ENCODE measurements at regions not wholly inside any gene's neighbourhood (a gene's known extent, or its start where the extent isn't known, plus 50 kb on each side); places are given as distances from the start of the nearest gene placed in this dataset.
"Not testable (repeated sequence)": the region's sequence is repeated elsewhere in the genome, so short reads cannot be mapped to it uniquely, and the experiment has no call there.

DNA sequence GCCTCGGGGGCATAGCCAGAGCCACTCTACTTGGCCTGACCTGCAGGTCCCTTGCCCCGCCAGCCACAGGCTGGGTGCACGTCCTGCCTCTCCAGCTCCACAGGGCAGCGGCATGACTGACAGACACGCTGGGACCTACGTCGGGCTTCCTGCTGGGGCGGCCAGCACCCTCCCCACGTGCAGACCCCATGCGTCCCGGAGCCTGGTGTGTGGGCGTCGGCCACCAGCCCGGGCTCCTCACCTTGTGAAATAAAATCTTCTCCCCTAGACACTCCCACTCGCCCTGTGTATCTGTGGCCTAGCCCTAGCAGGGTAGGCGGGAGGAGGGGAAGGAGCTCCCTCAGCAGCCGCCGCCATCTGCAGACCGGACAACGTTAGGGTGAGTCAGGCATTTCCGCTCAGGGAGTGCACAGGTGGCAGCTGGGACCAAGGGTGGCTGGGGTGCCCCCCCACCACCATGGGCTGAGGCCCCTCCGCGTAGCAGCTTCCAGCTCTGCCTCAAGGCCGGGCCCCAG, 119.5 kb downstream of the IGLL1 start:
- DNase-seq (ENCODE audit: low read depth): not testable (repeated sequence)

DNA sequence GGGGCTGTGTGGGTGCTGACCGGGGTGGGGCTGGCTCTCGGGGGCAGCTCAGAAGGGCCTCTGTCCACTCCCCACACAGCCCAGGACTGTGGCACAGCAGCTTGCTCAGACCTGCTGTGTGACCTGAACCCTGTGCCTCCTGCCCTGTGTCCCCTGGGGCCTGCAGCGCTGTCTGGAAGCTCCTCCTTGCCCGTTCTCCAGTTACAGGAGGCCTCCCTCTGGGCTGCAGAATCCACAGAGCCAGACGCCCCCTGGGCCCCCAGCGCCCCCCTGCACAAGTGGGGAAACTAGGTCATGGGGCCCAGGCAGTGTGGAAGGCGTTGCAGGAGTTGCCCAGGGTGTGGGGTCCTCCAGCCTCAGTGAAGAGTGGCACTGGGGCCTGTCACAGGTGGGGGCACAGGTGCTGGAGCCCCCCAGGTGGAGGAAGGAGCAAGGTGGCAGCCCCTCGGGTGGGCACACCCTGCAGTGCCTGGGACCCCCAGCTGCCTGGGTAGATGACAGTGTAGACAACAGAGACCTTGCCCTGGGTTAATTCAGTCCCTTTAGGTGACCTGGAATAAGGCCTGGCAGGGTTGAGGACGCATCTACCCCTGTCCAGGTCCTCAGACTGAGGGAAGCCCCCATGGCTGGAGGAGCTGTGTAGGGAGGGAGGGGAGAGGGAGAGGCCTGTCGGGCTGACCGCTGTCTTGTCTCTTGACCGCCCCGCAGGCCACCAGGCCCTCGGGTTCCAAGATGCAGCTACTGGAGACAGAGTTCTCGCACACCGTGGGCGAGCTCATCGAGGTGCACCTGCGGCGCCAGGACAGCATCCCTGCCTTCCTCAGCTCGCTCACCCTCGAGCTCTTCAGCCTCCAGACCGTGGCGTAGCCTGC, 120.2 kb downstream of the IGLL1 start:
- DNase-seq (ENCODE audit: low read depth): not testable (repeated sequence)

DNA sequence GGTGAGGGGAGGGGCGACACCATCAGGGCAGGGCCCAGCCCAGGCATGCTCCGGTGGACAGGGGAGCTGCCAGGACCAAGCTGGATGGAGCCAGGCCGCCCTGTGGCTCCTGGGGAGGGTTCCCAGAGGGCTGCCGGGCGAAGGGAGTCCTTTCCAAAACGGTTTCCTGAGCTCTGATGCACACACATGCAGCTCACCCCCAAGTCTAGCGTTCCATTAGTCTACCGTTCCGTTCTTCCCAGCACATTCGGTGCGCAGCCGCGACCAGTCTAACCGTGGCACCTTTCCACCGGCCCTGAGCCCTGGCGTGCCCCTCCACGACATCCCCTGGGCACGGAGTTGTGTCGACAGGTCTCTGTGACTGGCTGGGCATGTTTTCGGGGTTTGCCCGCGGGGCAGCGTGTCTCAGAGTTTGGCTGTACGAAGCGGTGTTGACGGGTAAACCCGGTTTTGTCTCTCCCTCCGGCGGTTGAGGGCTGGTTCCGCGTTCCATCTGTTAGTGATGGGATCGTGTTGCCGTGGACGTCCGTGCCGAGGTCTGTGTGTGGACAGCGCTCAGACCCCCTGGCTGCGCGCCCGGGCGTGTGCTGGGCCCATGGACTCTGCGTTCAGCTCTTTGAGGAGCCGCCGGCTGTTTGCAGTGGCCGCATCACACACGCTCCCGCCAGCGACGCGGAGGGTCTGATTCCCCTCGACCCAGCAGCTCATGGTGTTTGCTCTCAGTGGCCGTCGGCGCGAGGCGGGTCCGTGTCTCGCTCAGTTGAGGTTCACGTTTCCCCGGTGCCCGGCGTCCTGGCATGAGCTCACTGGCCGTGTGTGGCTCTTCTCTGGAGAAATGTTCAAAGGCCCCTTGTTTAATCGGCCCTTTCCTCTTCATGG, 121.2 kb downstream of the IGLL1 start:
- DNase-seq (ENCODE audit: low read depth): no peak

DNA sequence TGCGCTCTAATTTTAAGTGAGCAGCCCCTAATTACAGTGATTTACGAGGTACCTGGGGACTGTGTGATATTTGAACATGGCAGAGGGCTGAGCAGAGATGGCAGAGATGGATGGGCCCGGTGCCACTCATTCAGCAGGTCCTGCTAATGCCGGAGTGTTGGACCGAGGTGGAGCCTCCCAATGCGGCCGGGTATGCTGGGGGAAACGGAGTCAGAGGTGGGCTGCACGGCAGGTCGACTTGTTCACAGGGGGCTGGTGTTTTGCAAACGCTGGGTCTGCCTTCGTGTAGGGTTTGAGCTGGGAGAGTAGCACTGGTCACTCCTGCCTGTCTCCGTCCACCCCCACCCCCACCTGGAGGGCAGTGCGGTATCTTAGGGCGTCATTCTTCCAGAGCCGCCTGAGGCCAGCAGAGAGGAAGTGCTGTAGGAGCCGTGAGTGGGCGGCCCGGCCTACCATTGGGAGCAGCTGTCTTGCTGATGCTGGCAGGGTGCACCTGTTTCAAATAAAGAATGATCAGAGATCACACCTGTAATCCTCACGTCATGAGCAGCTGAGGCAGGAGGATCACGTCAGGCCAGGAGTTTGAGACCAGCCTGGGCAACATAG, 122.6 kb downstream of the IGLL1 start:
- DNase-seq (ENCODE audit: low read depth): no peak

DNA sequence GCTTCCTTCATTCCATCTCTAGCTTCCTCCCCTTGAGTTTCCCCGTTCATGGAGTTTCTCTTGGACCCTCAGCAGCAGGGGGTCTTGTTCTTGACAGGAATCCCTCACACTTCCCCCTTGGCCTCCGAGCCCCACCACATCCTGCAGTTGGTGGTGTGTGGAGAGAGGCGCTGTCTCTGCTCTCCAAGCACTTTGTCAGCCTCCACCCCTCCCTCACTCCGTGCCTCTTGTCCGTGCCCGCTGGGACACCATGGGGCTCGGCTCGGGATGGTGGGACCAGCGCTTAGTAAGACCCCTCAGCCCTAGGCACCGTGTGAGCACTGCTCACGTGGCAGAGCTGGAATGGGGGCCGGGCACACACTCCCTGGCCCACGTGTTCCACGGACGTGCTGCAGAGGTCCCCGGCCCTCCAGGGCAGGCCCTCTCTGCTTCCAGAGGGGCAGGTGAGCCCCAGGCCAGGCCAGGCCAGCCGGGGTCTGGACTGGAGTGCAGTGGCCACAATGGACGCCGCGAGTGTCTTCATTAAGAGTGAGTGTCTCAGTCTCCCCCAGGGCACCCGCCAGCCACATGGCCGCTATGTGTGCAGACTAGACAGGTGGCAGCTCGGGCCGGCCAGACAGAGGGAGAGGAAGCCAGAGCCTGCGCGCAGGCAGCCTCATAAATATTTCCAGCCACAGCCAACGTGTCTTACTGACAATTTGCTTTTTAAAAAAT, 123.3 kb downstream of the IGLL1 start:
- DNase-seq (ENCODE audit: low read depth): not testable (repeated sequence)

DNA sequence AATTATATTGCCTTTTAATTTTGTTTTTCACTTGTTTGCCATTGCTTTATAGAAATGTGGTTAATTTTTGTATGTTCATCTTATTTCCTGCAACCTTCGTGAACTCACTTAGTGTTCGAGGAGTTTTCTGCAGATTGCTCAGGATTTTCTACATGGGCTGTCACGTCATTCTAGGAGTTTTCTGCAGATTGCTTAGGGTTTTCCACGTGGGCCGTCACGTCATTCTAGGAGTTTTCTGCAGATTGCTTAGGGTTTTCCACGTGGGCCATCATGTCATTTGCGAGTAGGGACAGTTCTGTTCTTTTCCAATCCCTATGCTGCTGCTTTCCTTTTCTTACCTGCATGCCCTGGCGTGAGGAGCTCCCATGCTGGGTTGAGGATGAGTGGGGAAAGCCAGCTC, 125.7 kb downstream of the IGLL1 start:
- not testable (repeated sequence) for DNase-seq (ENCODE audit: low read depth)

DNA sequence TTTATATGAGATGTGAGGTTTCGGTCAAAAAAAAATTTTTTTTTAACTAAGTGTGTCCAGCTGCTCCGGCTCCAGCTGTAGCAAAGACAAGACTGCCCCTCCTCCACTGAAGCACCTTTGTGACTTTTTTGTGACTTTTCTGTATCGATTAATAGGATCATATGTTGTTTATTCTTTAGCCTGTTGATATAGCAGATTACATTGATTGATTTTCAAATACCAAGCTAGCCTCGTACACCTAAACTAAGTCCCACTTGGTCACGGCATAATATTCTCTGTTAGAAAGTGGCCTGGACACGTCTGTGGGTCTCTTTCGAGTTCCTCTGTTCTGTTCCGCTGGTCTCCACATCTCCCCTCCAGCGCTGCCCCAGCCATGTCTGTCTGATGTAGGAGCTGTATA, 126.8 kb downstream of the IGLL1 start:
- DNase-seq (ENCODE audit: low read depth): no peak

DNA sequence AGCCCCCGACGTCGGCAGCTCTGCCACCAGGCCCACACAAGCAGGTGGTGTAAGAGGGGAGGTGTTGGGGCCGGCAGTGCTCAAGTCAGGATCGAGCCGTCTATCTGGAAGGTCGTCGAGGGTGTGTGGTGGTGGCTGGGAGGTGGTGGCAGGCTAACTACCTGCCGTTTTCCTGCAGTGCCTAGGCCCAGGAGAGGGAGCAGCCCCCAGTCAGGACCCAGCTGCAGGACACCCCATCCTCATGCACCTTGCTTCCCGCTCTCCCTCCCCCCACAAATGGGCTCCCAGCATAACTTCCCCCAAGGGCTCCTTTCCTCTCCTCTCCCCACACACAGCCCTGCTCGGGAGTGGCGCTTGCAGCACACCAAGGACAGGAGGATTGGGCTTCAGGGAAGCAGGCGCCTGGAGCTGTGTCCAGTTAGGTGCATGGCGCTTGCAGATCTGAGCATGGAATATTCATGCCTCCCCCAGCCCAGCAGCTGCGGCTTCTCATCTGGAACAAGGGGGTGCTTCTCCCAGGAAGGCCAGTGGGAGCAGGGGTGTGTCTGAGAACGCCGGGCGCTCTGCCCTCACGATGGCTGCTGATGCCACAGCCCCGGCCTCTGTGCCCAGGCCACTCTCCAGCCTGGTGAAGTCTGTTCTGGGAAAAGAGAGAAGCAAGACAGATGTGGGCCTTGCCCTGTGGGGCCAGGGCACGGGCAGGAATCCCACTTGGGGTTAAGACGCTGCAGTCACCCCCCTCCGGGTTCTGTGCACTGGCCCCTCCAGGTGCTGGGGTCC, 127.7 kb downstream of the IGLL1 start:
- DNase-seq (ENCODE audit: low read depth): no peak

DNA sequence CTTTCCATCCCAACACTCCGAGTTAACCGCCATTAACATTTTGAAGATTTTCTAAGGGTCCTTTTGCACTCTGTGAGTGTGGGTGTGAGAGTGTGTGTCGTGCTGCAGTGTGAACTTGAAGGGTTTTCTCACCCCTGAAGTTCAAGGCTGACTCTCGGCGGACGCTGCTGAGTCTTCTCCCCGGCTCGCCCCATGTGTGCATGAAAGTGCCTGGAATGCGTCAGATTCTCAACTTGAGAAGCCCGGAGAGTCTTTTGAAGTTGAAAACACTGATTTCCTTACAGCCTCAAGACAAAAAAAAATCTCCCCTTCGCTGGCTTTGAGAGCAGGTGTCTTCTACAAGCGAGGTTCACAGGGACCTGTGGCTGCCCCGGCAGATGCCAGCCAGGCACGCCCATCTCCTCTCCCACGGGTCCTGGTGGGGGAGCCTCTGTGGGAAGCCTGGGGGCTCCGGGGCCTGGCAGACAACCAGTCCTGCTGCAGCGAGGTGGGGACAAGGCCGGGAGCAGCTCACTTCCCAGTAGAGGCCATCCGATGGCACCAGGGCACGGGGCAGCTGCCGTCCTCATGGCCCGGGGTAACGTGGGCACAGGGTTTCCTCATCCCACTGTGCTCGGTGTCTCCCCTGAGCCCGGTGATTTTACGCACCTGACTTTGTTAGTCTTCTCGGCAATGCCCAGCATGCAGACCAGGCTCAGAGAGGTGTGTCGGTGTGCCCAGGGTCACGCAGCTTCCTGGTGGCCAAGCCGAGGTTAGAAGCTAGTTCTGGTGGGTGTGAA, 128.4 kb downstream of the IGLL1 start:
- not testable (repeated sequence) for DNase-seq (ENCODE audit: low read depth)

DNA sequence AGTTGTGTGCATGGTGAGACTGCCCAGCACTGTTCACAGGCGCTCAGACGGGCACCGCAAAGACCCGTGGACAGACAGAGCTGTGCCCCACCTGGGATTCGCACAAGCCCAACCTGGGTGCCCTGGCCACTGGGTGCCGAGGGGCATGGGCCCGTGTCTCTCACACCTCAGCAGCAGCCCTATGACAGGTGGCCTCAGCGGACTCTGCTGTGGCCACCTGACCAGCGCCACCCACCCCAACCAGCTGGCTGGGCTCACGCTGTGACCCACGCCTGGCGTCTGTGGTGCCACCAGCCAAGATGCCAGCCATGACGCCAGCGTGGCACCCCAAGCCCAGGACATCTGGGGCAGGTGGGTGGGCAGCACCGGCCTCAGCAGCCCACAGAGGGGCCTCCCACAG, 129.3 kb downstream of the IGLL1 start:
- DNase-seq (ENCODE audit: low read depth): not testable (repeated sequence)

DNA sequence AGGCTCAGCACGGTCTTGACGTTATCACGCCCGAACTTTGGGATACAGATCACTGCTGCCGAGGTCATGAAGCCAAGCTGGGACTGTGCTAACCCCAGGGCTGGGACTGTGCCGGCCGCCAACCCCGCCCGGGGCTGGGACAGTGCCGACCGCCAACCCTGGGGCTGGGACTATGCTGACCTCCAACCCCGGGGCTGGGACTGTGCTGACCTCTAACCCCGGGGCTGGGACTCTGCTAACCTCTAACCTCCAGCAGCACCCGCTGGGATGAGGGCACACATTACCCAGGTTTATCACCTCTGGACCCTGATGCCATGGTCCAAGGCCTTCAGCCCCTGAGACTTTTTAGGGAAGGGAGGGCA, 129.7 kb downstream of the IGLL1 start:
- DNase-seq (ENCODE audit: low read depth): no peak

DNA sequence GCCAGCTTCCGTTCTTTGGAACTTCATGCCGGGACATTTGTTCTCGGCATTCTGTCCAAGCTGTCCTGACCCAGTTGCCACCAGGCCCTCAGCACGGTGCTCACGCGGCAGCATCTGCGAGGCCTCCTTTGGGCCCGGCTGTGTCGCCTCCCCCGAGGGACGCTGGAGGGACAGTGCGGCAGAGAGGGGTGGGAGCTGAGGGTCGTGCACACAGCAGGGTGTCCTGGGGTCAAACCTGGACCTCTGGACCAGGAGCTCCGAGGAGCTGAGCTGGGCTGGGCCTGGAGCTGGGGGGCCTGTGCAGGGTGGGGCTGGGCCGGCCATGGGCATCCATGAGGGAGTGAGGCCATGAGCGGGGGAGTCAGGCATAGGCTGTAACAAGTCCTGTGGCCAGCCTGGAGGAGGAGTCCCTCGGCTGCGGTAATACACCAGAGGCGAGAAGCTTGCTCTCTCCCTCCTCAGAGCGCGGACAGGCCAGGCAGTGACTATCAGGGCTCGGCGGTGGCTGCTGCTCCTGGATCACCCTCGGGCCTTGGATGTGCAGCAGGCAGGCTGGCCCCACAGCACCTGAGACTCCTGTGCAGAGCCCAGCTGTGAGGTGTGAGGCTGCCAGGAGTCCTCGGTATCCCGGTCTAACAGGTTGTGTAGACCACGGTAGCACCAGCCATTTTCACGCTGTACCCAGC, 130.2 kb downstream of the IGLL1 start:
- not testable (repeated sequence) for DNase-seq (ENCODE audit: low read depth)

DNA sequence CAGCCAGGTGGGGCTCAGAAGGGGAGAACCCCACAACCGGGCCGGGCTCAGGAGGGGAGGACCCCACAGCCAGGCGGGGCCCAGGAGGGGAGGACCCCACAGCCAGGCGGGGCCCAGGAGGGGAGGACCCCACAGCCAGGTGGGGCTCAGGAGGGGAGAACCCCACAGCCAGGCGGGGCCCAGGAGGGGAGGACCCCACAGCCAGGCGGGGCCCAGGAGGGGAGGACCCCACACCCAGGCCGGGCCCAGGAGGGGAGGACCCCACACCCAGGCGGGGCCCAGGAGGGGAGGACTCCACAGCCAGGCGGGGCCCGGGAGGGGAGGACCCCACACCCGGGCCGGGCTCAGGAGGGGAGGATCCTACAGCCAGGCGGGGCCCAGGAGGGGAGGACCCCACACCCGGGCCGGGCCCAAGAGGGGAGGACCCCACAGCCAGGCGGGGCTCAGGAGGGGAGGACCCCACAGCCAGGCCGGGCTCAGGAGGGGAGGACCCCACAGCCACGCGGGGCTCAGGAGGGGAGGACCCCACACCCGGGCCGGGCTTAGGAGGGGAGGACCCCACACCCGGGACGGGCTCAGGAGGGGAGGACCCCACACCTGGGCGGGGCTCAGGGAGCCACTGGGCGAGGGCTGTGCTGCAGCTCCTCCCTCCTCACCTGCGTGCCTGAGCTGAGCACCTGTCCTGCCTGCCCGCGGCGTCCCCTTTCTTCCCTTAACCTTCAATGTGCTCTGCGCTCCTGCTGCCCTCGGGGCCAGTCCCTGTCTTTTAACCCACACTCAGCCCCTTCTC, 131.4 kb downstream of the IGLL1 start:
- DNase-seq (ENCODE audit: low read depth): not testable (repeated sequence)

DNA sequence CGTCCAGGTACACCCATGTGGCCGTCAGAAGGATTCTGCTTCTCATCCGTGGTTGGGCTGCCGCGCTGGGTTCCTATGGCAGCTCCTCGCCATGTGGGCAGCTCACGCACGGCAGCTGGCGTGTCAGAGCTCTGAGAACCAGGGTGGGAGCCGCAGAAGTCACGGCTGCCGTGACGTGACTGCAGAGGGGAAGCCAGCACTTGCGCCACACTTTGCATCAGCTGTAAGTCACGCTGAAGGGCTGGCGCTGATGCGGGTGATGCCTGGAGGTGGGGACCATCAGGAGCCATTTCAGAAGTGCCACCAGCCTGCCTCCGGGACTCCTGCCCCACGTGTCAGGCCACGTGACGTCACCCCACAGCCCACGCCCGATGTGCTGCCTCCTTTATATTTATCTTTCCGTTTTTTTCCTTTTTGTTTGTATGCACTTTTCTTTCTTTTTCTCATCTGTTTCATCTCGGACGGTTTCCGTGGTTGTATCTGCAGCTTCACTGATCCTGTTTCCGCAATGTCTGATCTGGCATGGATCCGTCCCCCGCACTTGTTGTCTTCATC, 133.2 kb downstream of the IGLL1 start:
- no peak for DNase-seq (ENCODE audit: low read depth)

DNA sequence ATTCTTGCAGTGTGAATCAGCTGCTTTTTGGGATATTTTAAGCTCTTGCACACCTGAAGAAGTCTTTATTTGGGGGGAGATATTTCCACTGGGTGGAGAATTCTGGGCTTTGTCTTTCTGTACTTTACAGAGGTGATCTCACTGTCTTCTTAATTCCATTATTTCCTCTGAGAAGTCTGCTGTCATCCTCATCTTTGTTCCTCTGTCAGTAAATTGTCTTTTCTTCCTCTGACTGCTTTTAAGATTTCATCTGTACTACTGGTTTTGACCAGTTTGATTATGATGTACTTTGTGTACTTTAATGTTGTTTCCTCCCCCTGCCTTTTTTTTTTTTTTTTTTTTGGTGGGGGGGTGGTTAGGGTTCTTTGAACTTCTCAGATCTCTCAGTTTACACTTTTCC, 133.9 kb downstream of the IGLL1 start:
- DNase-seq (ENCODE audit: low read depth): not testable (repeated sequence)

DNA sequence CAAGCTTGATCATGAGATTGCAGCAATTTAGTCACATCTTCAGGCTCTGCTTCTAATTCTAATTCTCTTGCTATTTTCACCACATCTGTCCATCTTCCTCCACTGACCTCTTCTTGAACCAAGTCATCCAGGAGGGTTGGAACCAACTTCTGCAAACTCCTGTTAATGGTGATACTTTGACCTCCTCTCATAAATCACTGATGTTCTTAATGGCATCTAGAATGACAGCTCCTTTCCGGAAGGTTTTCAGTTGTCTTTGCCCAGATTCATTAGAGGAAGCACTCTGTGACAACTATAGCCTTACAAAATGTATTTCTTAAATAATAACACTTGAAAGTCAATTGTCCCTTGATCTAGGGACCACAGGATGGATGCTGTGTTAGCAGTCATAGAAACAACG, 136.2 kb downstream of the IGLL1 start:
- not testable (repeated sequence) for DNase-seq (ENCODE audit: low read depth)

DNA sequence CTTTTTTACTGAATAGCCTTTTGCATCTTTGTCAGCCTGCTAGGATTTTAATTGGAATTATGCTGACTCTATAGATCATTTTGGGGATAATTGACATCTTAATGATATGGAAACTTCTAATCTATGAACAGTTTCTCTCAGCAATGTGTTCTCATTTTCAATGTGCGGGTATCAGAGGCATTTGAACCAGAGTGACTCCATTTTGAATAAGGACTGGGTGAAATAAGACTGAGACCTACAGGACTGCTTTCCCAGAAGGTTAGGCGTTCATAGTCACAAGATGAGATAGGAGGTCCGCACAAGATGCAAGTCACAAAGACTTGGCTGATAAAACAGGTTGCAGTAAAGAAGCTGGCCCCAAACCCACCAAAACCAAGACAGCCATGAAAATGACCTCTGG, 140.5 kb downstream of the IGLL1 start:
- not testable (repeated sequence) for DNase-seq (ENCODE audit: low read depth)

DNA sequence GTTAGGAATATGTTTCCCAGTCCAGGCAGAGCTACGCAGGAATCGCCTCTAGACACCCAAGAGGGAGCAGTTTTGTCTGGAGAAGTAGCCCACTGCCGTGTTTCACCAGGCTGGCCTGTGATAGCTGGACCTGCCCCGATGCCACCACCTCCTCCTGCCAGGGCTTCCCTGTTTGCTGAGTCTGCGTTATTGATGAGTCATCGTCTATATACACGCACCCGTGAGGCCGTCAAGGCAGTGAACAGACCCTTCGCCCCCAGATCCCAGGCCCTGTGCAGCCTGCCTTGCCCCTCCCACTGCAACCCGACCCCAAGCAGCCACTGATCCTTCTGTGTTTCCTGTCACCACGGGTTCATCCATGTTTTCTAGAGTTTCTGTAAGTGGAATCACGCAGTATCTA, 141.9 kb downstream of the IGLL1 start:
- DNase-seq (ENCODE audit: low read depth): no peak

All from HS-5 (cell line).